ENCODE measurements at regions not wholly inside any gene's neighbourhood (a gene's known extent, or its start where the extent isn't known, plus 50 kb on each side); places are given as distances from the start of the nearest gene placed in this dataset.

- no peak for TF ChIP-seq ZNF462 (CRISPR knock-in tag; IDR thresholded peaks at IDR 0.05)
- TF ChIP-seq POLR2AphosphoS5 (IDR thresholded peaks at IDR 0.05; ENCODE audit: low read depth): no peak
- TF ChIP-seq EZH2 (IDR thresholded peaks at IDR 0.05; ENCODE audit: low read depth, unreplicated experiment): no peak
- TF ChIP-seq JUNB (IDR thresholded peaks at IDR 0.05; ENCODE audit: unreplicated experiment): no peak
- TF ChIP-seq ETS1 (IDR thresholded peaks at IDR 0.05): no peak
- no peak for TF ChIP-seq CREB1 (CRISPR knock-in tag; IDR thresholded peaks at IDR 0.05; ENCODE audit: low read depth)
- TF ChIP-seq CTCF (conservative IDR thresholded peaks at IDR 0.05; ENCODE audit: low read depth in 2 of 2): no peak
Measured at GRCh38 chr15:37856109-37856508, 78.3 kb upstream of the TMCO5A start (continued).

- Histone ChIP-seq H3K27ac (ENCODE audit: low read depth) (no peak overlapping the region), H3F3A (replicated peaks; ENCODE audit: low read depth) (no peaks in the 10 kb centered on the region), H3K36me3 (ENCODE audit: insufficient read depth) (no peaks in the 10 kb centered on the region), H3K9me2 (ENCODE audit: insufficient read depth) (0 out of 2 replicates have a peak, but pooled peaks cover 7% of the 10 kb centered on the region), H3K4me2 (no peak overlapping the region), H3K27me3 (ENCODE audit: insufficient read depth) (no peaks in the 10 kb centered on the region), H3K4me1 (ENCODE audit: insufficient read depth) (no peaks in the 10 kb centered on the region), H2AFZ (no peak overlapping the region), H3K79me2 (replicated peaks; ENCODE audit: insufficient read depth) (no peaks in the 10 kb centered on the region), H3K4me3 (no peak overlapping the region), H4K20me1 (replicated peaks; ENCODE audit: insufficient read depth) (no peaks in the 10 kb centered on the region)
- Mint-ChIP-seq H3K36me3 (ENCODE audit: low read depth) (peaks cover 3% of the 10 kb centered on the region; the same call in 1 of the 3 replicates), H3K4me1 (no peaks in the 10 kb centered on the region), H3K9me3 (peaks cover 11% of the 10 kb centered on the region), H3K27me3 (ENCODE audit: insufficient read depth, low read depth, poor library complexity) (no peaks in the 10 kb centered on the region), H3K4me3 (no peak overlapping the region), H3K27ac (no peak overlapping the region)
- DNase-seq (ENCODE audit: low spot score): no peak
- ATAC-seq: no peak
- no peak for TF ChIP-seq ZNF114 (CRISPR knock-in tag; IDR thresholded peaks at IDR 0.05)
- TF ChIP-seq EZH2 (IDR thresholded peaks at IDR 0.05; ENCODE audit: low read depth, unreplicated experiment): no peak
- TF ChIP-seq CREB1 (CRISPR knock-in tag; IDR thresholded peaks at IDR 0.05; ENCODE audit: low read depth): no peak
- no peak for TF ChIP-seq NANOG (IDR thresholded peaks at IDR 0.05; ENCODE audit: borderline replicate concordance)
Measured at GRCh38 chr15:37860896-37861295, 73.5 kb upstream of the TMCO5A start.

Data from GM23338 (cell line).